SH-SY5Y (cell line): ENCODE measurements at regions not wholly inside any gene's neighbourhood (a gene's known extent, or its start where the extent isn't known, plus 50 kb on each side); places are given as distances from the start of the nearest gene placed in this dataset.

ENCODE experiments used
- GATA2 ChIP-seq: IDR thresholded peaks from 2 replicates; pipeline ENCODE4 v1.6.1; 2011; ENCODE audit warnings: mild to moderate bottlenecking, low read depth, low read length
- GATA3 ChIP-seq: IDR thresholded peaks from 2 replicates; pipeline ENCODE4 v1.6.1; 2011; ENCODE audit warnings: low read depth, mild to moderate bottlenecking, low read length, moderate library complexity

- TF ChIP-seq GATA2 (no peak), GATA3 (no peak)
Observed at GRCh38 chr1:38142606-38143005, 96.0 kb upstream of the POU3F1 start.
